CD14-positive monocyte (primary cell): ENCODE measurements at regions not wholly inside any gene's neighbourhood (a gene's known extent, or its start where the extent isn't known, plus 50 kb on each side); places are given as distances from the start of the nearest gene placed in this dataset.

Experiments used
- DNase-seq, 3 donors: peaks; one replicate each; pipeline ENCODE4 v3.0.0-alpha.2; 2011 to 2022
- H2AFZ ChIP-seq: 2 replicates; pipeline ENCODE4 v1.6.0; 2012; ENCODE audit warnings: mild to moderate bottlenecking, low read depth, low read length, inconsistent platforms; ENCODE audit not compliant: insufficient read depth, poor library complexity, severe bottlenecking
- H3K27ac ChIP-seq, 2 donors: 1 replicate in 1 of 2; 2 replicates in 1 of 2; pipeline ENCODE4 v1.5.1; 2012 to 2013; ENCODE audit warnings: low read length in 2 of 2, control low read depth in 1 of 2, inconsistent platforms in 1 of 2, low read depth in 1 of 2, mild to moderate bottlenecking in 1 of 2
- H3K27me3 ChIP-seq, 2 donors: one replicate each; pipeline versions ENCODE4 v1.6.0 to v1.6.1; 2011 to 2013; ENCODE audit warnings: low read length in 2 of 2; ENCODE audit not compliant: control insufficient read depth in 2 of 2, insufficient read depth in 2 of 2
- H3K36me3 ChIP-seq, 2 donors: replicated peaks in 1 of 2; 1 replicate in 1 of 2; 2 replicates in 1 of 2; pipeline versions ENCODE4 v1.5.1 to v1.6.1; 2012 to 2013; ENCODE audit warnings: low read length in 2 of 2, control low read depth in 1 of 2, inconsistent platforms in 1 of 2, mild to moderate bottlenecking in 1 of 2; ENCODE audit not compliant: insufficient read depth in 2 of 2, control insufficient read depth in 1 of 2
- H3K4me1 ChIP-seq, 2 donors: 1 replicate in 1 of 2; 2 replicates in 1 of 2; pipeline versions ENCODE4 v1.5.1 to v1.6.1; 2012 to 2013; ENCODE audit warnings: low read length in 2 of 2, control low read depth in 1 of 2, inconsistent platforms in 1 of 2, mild to moderate bottlenecking in 1 of 2, moderate library complexity in 1 of 2; ENCODE audit not compliant: insufficient read depth in 2 of 2, control insufficient read depth in 1 of 2
- H3K4me2 ChIP-seq: replicated peaks from 2 replicates; pipeline ENCODE3; 2012; ENCODE audit warnings: low read length, moderate library complexity, mild to moderate bottlenecking; ENCODE audit not compliant: poor library complexity, severe bottlenecking; ENCODE audit errors: extremely low read depth
- H3K4me3 ChIP-seq, 3 experiments: fragments of 200-600 bp in 1 of 3; sonication (generic) in 1 of 3; replicated peaks in 1 of 3; 1 replicate in 2 of 3; 2 replicates in 1 of 3; pipeline ENCODE4 v1.5.1; 2011 to 2013; ENCODE audit warnings: low read length in 3 of 3, mild to moderate bottlenecking in 3 of 3, control low read depth in 2 of 3, low read depth in 2 of 3, inconsistent platforms in 1 of 3, moderate library complexity in 1 of 3
- H3K79me2 ChIP-seq: 2 replicates; pipeline ENCODE4 v1.6.0; 2012; ENCODE audit warnings: mild to moderate bottlenecking, control low read depth, inconsistent platforms, low read length, moderate library complexity; ENCODE audit not compliant: insufficient read depth
- H3K9ac ChIP-seq: 2 replicates; pipeline ENCODE4 v1.6.0; 2017; ENCODE audit warnings: low read length, mild to moderate bottlenecking; ENCODE audit not compliant: insufficient read depth, poor library complexity, severe bottlenecking
- H3K9me3 ChIP-seq, 2 donors: replicated peaks in 1 of 2; 1 replicate in 1 of 2; 2 replicates in 1 of 2; pipeline versions ENCODE4 v1.5.1 to v1.6.1; 2012 to 2013; ENCODE audit warnings: low read length in 2 of 2, control low read depth in 1 of 2; ENCODE audit not compliant: control insufficient read depth in 1 of 2, insufficient read depth in 1 of 2
- H4K20me1 ChIP-seq: 2 replicates; pipeline ENCODE4 v1.6.0; 2012; ENCODE audit warnings: mild to moderate bottlenecking, low read length, control low read depth, moderate library complexity; ENCODE audit not compliant: insufficient read depth
- H3K27ac Mint-ChIP-seq, 7 donors: one replicate each; pipeline ENCODE4 v1.8.0; 2020; ENCODE audit warnings: mild to moderate bottlenecking in 7 of 7, mixed read lengths in 7 of 7, moderate library complexity in 6 of 7, inconsistent platforms in 2 of 7
- H3K27me3 Mint-ChIP-seq, 3 donors: one replicate each; pipeline ENCODE4 v1.8.0; 2021 to 2022; ENCODE audit warnings: low read depth in 3 of 3, mild to moderate bottlenecking in 3 of 3, mixed read lengths in 3 of 3, moderate library complexity in 3 of 3, inconsistent platforms in 1 of 3
- H3K36me3 Mint-ChIP-seq, 2 donors: one replicate each; pipeline ENCODE4 v1.8.0; 2020; ENCODE audit warnings: mixed read lengths in 2 of 2, inconsistent platforms in 1 of 2, mild to moderate bottlenecking in 1 of 2
- H3K4me1 Mint-ChIP-seq: one replicate; pipeline ENCODE4 v1.8.0; 2020; ENCODE audit warnings: mild to moderate bottlenecking, mixed read lengths
- H3K4me3 Mint-ChIP-seq, 2 donors: one replicate each; pipeline ENCODE4 v1.8.0; 2020; ENCODE audit warnings: mild to moderate bottlenecking in 2 of 2, mixed read lengths in 2 of 2, moderate library complexity in 1 of 2
- H3K9me3 Mint-ChIP-seq, 7 donors: one replicate each; pipeline ENCODE4 v1.8.0; 2020 to 2022; ENCODE audit warnings: mixed read lengths in 7 of 7, mild to moderate bottlenecking in 6 of 7, moderate library complexity in 6 of 7, inconsistent platforms in 2 of 7
- CTCF ChIP-seq: fragments of 200-600 bp; IDR thresholded peaks from one replicate; pipeline ENCODE4 v1.8.0; 2022; ENCODE audit warnings: antibody characterized with exemption, mild to moderate bottlenecking
- WGBS: methylation state at CpG from one replicate; pipeline ENCODE4 v1.1.5; 2013; ENCODE audit warnings: missing lambda C conversion rate; ENCODE audit not compliant: insufficient coverage; 5-methylcytosine and 5-hydroxymethylcytosine counted together
- intact Hi-C, 2 donors: fragments of 100-400 bp; cut with micrococcal nuclease; formaldehyde crosslinking; loops; one replicate each; pipeline versions ENCODE4 v1.15.0 to v1.15.1; 2023

- Histone ChIP-seq H3K4me2 (no peak overlapping the region), H3K27ac (no peak overlapping the region), H2AFZ (no peak overlapping the region), H3K27me3 (no peaks in the 10 kb centered on the region), H4K20me1 (no peaks in the 10 kb centered on the region), H3K4me1 (no peaks in the 10 kb centered on the region), H3K4me3 (no peak overlapping the region), H3K36me3 (no peaks in the 10 kb centered on the region), H3K9ac (no peak overlapping the region), H3K79me2 (no peaks in the 10 kb centered on the region), H3K9me3 (no peaks in the 10 kb centered on the region)
- TF ChIP-seq CTCF: peak; percentile 70
- Mint-ChIP-seq H3K27ac (no peak overlapping the region), H3K27me3 (peaks cover 0 to 12% (median 2%) of the 10 kb centered on the region in 3 donors), H3K4me1 (peaks cover 3% of the 10 kb centered on the region), H3K36me3 (no peaks in the 10 kb centered on the region), H3K9me3 (peaks cover 0 to 2% (median 0%) of the 10 kb centered on the region in 7 donors), H3K4me3 (no peak overlapping the region)
- intact Hi-C loops: loop anchor here in 1 of 2 donors (10.0 kb wide), 1 partner anchor 745 kb away; the partner anchor contains the start of gene SFMBT2
- no CpG with 5 or more reads among the region's 5 CpGs for WGBS
- peak in 2 of 3 donors; percentile 9 to 15 for DNase-seq
Observed at GRCh38 chr10:6669269-6669859, 89.3 kb upstream of the PRKCQ start.

GRCh38 chr10:6667679-6668270 is 87.7 kb upstream of the PRKCQ start:
- H3K27ac ChIP-seq: no peak overlapping the region
- no peak overlapping the region for H3K27ac Mint-ChIP-seq
- no peaks in the 10 kb centered on the region for H3K36me3 ChIP-seq
- H3K4me1 Mint-ChIP-seq: no peaks in the 10 kb centered on the region
- TF ChIP-seq CTCF: peak; percentile 49
- intact Hi-C loops: loop anchor here in 1 of 2 donors (10.0 kb wide), 1 partner anchor 747 kb away; the partner anchor contains the start of gene SFMBT2
- H3K4me2 ChIP-seq: no peak overlapping the region
- WGBS: 0% methylated on average over 1 of the region's 10 CpGs
- no peak for DNase-seq
- peaks cover 0 to 2% (median 0%) of the 10 kb centered on the region in 7 donors for H3K9me3 Mint-ChIP-seq
- H3K27me3 ChIP-seq: no peaks in the 10 kb centered on the region
- no peaks in the 10 kb centered on the region for H3K9me3 ChIP-seq
- no peak overlapping the region for H3K9ac ChIP-seq
- no peak overlapping the region for H3K4me3 ChIP-seq
- no peaks in the 10 kb centered on the region for H3K4me1 ChIP-seq
- peaks cover 0 to 12% (median 2%) of the 10 kb centered on the region in 3 donors for H3K27me3 Mint-ChIP-seq
- H3K36me3 Mint-ChIP-seq: no peaks in the 10 kb centered on the region
- H4K20me1 ChIP-seq: no peaks in the 10 kb centered on the region
- peak overlapping the region in 1 of 2 donors; percentile 5 for H3K4me3 Mint-ChIP-seq
- H2AFZ ChIP-seq: no peak overlapping the region
- no peaks in the 10 kb centered on the region for H3K79me2 ChIP-seq
